BJ (cell line): ENCODE measurements at regions not wholly inside any gene's neighbourhood (a gene's known extent, or its start where the extent isn't known, plus 50 kb on each side); places are given as distances from the start of the nearest gene placed in this dataset.

ENCODE experiments used
- CTCF ChIA-PET: fragments of 350-600 bp; formaldehyde crosslinking; extraction: SDS; loops from one replicate; lab custom pipeline; 2021; ENCODE audit warnings: antibody characterized with exemption, inconsistent platforms; lab: Yijun Ruan, JAX
- POLR2A ChIA-PET: fragments of 300-600 bp; sonication (Branson Sonifier 250); formaldehyde crosslinking; extraction: SDS; loops from one replicate; lab custom pipeline; 2021; ENCODE audit warnings: antibody characterized with exemption; lab: Charles Lee
- DNase-seq: peaks from one replicate; pipeline ENCODE4 v3.0.0-alpha.2; 2011; ENCODE audit warnings: low read depth
- H3K27me3 ChIP-seq: 2 replicates; pipeline ENCODE4 v1.6.0; 2011; ENCODE audit warnings: low read length; ENCODE audit not compliant: control insufficient read depth, insufficient read depth
- H3K36me3 ChIP-seq: 2 replicates; pipeline ENCODE4 v1.5.1; 2011; ENCODE audit warnings: low read length; ENCODE audit not compliant: control insufficient read depth, insufficient read depth
- H3K4me3 ChIP-seq: 2 replicates; pipeline ENCODE4 v1.5.1; 2011; ENCODE audit warnings: low read depth, mild to moderate bottlenecking, control low read depth, low read length
- CTCF ChIP-seq: IDR thresholded peaks from 2 replicates; pipeline ENCODE4 v1.5.1; 2011; ENCODE audit warnings: low read depth, mild to moderate bottlenecking, control low read depth, inconsistent platforms, low read length, moderate library complexity; ENCODE audit not compliant: insufficient read depth

DNA sequence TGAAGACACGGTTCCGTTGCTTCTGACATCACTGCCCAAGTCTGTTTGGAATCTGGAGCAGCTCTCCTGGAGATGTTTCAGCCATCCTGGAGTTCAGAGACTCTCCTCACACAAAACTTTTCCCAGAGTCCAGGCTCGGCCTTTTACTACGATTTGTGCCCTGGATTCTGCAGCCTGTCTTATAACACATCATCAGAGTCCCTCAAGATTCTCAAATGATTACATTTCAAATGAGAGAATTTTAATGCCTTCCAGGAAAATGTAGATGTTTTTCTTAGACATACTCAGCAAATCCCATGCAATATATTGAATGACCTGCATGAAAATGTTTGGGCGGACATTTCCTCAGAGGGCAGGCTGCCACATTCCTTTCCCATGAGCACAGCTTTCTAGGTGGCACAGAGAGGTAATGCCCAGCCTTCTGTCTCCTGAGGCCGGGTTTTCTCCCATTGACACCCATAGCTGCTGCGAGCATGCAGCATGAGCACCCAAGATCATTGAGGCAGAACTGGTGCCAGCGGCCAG lies 129.1 kb downstream of the SNX19 start:
- no peak overlapping the region for H3K4me3 ChIP-seq
- ChIA-PET POLR2A (interaction anchor here (0.5 kb wide), 1 partner anchor 23 kb away, joined by 3 read pairs; no protein-coding TSS in a partner anchor), CTCF (interaction anchor here (0.7 to 1.3 kb wide), 3 partner anchors 74 to 350 kb away, joined by 3 to 4 read pairs (median 3); no protein-coding TSS in a partner anchor)
- H3K36me3 ChIP-seq: no peaks in the 10 kb centered on the region
- no peak for DNase-seq
- no peak for TF ChIP-seq CTCF
- H3K27me3 ChIP-seq: no peaks in the 10 kb centered on the region

DNA sequence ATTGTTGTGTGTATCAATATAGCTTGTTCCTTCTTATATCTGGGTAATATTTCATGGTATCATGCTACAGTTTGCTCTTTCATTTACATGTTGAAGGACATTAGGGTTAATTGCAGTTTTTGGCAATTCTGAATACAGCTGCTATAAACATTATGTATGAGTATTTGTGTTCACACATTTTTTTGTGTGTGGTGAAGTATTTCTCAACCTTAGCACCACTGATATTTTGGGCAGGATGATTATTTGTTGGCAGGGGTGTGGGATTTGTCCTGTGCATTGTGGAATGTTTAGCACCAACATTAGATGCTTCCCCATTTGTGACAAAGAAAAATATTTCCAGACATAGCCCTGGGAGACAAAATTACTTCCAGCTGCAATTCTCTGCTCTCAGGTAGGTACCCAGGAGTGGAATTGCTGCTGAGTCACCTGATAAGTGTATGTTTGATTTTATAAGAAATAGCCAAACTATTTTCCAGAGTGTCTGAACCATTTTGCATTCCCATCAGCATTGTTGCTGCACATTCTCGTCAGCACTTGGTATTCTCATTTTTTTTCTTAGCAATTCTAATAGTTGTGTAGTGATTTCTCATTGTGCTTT lies 128.2 kb downstream of the SNX19 start:
- Histone ChIP-seq H3K27me3 (no peaks in the 10 kb centered on the region), H3K4me3 (no peak overlapping the region), H3K36me3 (no peaks in the 10 kb centered on the region)
- no peak for DNase-seq
- POLR2A ChIA-PET: interaction anchor here (0.5 kb wide), 1 partner anchor 24 kb away, joined by 3 read pairs; no protein-coding TSS in a partner anchor
- TF ChIP-seq CTCF: no peak
- CTCF ChIA-PET: interaction anchor here (0.8 to 1.3 kb wide), 2 partner anchors 73 to 324 kb away, joined by 3 to 4 read pairs; no protein-coding TSS in a partner anchor

- ChIA-PET POLR2A (no interaction called here), CTCF (no interaction called here)
- Histone ChIP-seq H3K27me3 (no peaks in the 10 kb centered on the region; the same call in 1 of the 2 replicates), H3K36me3 (no peaks in the 10 kb centered on the region), H3K4me3 (no peak overlapping the region)
- DNase-seq: no peak
- TF ChIP-seq CTCF: no peak
Measured at GRCh38 chr11:130789056-130789640, 127.1 kb downstream of the SNX19 start.

DNA sequence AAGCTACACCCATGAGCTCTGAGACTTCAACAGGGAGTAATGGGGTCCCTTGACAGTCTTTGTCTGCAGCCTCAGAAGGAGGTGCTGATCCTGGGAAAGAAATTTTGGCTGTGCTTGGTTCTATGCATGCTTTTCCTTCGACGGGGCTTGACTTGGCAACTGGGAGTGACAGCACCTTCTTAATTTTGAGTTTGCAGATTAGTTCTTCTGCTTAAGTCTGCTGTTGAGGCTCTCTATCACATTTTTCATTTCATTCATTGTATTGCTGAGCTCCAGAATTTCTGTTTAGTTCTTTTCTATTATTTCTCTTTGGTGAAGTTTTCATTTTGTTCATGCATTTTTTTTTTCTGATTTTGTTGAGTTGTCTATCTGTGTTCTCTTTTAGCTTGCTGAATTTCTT lies 125.6 kb downstream of the SNX19 start:
- ChIA-PET CTCF (interaction anchor here (0.6 kb wide), 1 partner anchor 122 kb away, joined by 3 read pairs; no protein-coding TSS in a partner anchor), POLR2A (no interaction called here)
- TF ChIP-seq CTCF: no peak
- no peak for DNase-seq
- Histone ChIP-seq H3K36me3 (no peaks in the 10 kb centered on the region), H3K27me3 (no peaks in the 10 kb centered on the region; the same call in 1 of the 2 replicates), H3K4me3 (no peak overlapping the region)

GRCh38 chr11:130792772-130793171 lies 123.5 kb downstream of the SNX19 start:
- no peak for TF ChIP-seq CTCF
- Histone ChIP-seq H3K36me3 (no peaks in the 10 kb centered on the region), H3K27me3 (no peaks in the 10 kb centered on the region; the same call in 1 of the 2 replicates), H3K4me3 (no peak overlapping the region)
- ChIA-PET POLR2A (no interaction called here), CTCF (interaction anchor here (1.0 kb wide), 1 partner anchor 11 kb away, joined by 3 read pairs; no protein-coding TSS in a partner anchor)
- no peak for DNase-seq
